Upper lobe of left lung (tissue), 4 donors: ENCODE measurements at regions not wholly inside any gene's neighbourhood (a gene's known extent, or its start where the extent isn't known, plus 50 kb on each side); places are given as distances from the start of the nearest gene placed in this dataset.

Experiments used
- CTCF ChIP-seq, 6 experiments: fragments of 450-650 bp in 4 of 6; fragments of 200-600 bp in 2 of 6; sonication (generic) in 2 of 6; IDR thresholded peaks; one replicate each; pipeline ENCODE4 v1.5.1; 2016 to 2019; ENCODE audit warnings: antibody characterized with exemption in 6 of 6
- EP300 ChIP-seq, 4 donors: sonication (generic); formaldehyde crosslinking; IDR thresholded peaks; one replicate each; pipeline ENCODE4 v1.5.1; 2017; ENCODE audit warnings: antibody characterized with exemption in 4 of 4, control low read depth in 2 of 4
- POLR2A ChIP-seq, 4 donors: fragments of 450-650 bp; IDR thresholded peaks; one replicate each; pipeline ENCODE4 v1.5.1; 2016 to 2017; ENCODE audit warnings: antibody characterized with exemption in 4 of 4, mild to moderate bottlenecking in 2 of 4
- POLR2AphosphoS5 ChIP-seq, 2 donors: sonication (generic); formaldehyde crosslinking; IDR thresholded peaks; one replicate each; pipeline ENCODE4 v1.5.1; 2017; ENCODE audit warnings: antibody characterized with exemption in 2 of 2

GRCh38 chr5:63727583-63727982 lies 234.7 kb downstream of the HTR1A start:
- TF ChIP-seq CTCF (IDR thresholded peaks at IDR 0.05) = no peak
- TF ChIP-seq POLR2A (IDR thresholded peaks at IDR 0.05) = no peak
- TF ChIP-seq POLR2AphosphoS5 (IDR thresholded peaks at IDR 0.05) = no peak
- no peak for TF ChIP-seq EP300 (IDR thresholded peaks at IDR 0.05)
